Activated CD4-positive, alpha-beta T cell treated with anti-CD3 and anti-CD28 coated beads for 36 hours (primary cell): ENCODE measurements at regions not wholly inside any gene's neighbourhood (a gene's known extent, or its start where the extent isn't known, plus 50 kb on each side); places are given as distances from the start of the nearest gene placed in this dataset.
A peak's percentile ranks its signal among the peaks of the same experiment; 100 is the strongest.

ENCODE experiments used
- ATAC-seq: fragments of 200-7000 bp; cut with Tn5 transposase; one replicate; pipeline ENCODE4 v1.10.0; 2021; ENCODE audit warnings: mild to moderate bottlenecking, moderate library complexity
- CTCF ChIA-PET: fragments of 350-600 bp; sonication (Branson Sonifier 250); formaldehyde crosslinking; loops from one replicate; lab custom pipeline; 2021; ENCODE audit warnings: antibody characterized with exemption; lab: Charles Lee
- POLR2A ChIA-PET: fragments of 350-600 bp; sonication (Branson Sonifier 250); formaldehyde crosslinking; loops from one replicate; lab custom pipeline; 2021; ENCODE audit warnings: antibody characterized with exemption, inconsistent platforms; lab: Charles Lee
- DNase-seq: peaks from one replicate; pipeline ENCODE4 v3.0.0-alpha.2; 2020
- H3K27ac Mint-ChIP-seq: one replicate; pipeline ENCODE4 v1.8.0; 2021; ENCODE audit warnings: mixed read lengths
- H3K27me3 Mint-ChIP-seq: one replicate; pipeline ENCODE4 v1.8.0; 2021; ENCODE audit warnings: mixed read lengths
- H3K36me3 Mint-ChIP-seq: one replicate; pipeline ENCODE4 v1.8.0; 2021; ENCODE audit warnings: low read depth, mixed read lengths
- H3K4me1 Mint-ChIP-seq: one replicate; pipeline ENCODE4 v1.8.0; 2021; ENCODE audit warnings: mixed read lengths
- H3K4me3 Mint-ChIP-seq: one replicate; pipeline ENCODE4 v1.8.0; 2021; ENCODE audit warnings: mild to moderate bottlenecking, moderate library complexity, mixed read lengths
- H3K9me3 Mint-ChIP-seq: one replicate; pipeline ENCODE4 v1.8.0; 2021; ENCODE audit warnings: low read depth, mixed read lengths
- intact Hi-C, 2 experiments: fragments of 100-400 bp; cut with DNase I in 1 of 2; cut with micrococcal nuclease in 1 of 2; formaldehyde crosslinking; loops; one replicate each; pipeline versions ENCODE4 v1.14.2 to v1.15.1; 2022 to 2024; cut with DNase I, micrococcal nuclease

DNA sequence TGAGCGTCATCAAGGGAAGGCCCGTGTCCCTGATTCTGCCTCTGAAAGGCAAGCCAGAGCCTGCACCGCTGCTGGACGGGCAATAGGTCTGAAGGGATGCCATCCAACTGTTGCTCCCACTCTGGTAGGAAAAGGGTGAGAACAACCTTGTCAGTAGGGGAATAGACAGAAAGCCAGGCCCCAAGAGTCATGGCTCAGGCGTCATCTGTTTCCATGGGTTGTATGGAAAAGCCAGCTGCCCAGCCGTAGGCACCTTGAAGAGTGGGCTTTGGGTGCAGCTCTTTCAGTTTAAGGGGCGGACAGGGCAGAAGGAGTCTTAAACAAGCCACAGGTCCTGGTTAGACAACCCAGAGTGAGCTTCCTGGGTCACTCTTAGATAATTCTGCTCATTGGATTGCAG, 66.5 kb downstream of the RNF6 start:
- intact Hi-C loops = no loop called here
- Mint-ChIP-seq H3K36me3 (no peaks in the 10 kb centered on the region), H3K4me1 (no peaks in the 10 kb centered on the region), H3K9me3 (no peaks in the 10 kb centered on the region), H3K27me3 (peaks cover 2% of the 10 kb centered on the region), H3K27ac (no peak overlapping the region), H3K4me3 (no peak overlapping the region)
- no peak for ATAC-seq
- CTCF ChIA-PET = no interaction called here
- DNase-seq = no peak
- POLR2A ChIA-PET = no interaction called here

DNA sequence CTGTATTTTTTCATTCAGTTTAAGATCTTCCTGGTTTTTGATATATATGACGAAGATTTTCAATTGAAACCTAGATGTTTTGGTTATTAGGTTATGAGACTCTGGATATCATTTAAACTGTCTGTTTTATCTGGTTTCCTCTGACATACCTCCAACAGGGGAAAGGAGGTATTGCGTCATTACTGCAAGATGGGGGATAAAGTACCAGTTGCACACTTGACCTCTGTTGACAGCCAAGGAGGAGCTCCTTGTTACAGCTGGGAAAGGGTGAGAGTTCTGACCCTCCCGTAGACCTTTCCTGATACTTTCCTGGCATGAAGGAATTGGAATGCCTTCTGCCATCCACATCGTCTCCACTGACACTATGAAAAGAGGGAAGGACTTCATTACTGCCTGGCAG, 82.0 kb upstream of the SHISA2 start:
- intact Hi-C loops = loop anchor here in 1 of 2 experiments (2.0 kb wide), 1 partner anchor 565 kb away; no protein-coding TSS in a partner anchor
- peaks cover 1% of the 10 kb centered on the region for H3K9me3 Mint-ChIP-seq
- CTCF ChIA-PET = interaction anchor here (1.5 kb wide), 1 partner anchor 24 kb away, joined by 5 read pairs; no protein-coding TSS in a partner anchor
- POLR2A ChIA-PET = no interaction called here
- H3K27ac Mint-ChIP-seq = no peak overlapping the region
- H3K36me3 Mint-ChIP-seq = no peaks in the 10 kb centered on the region
- peaks cover 9% of the 10 kb centered on the region for H3K27me3 Mint-ChIP-seq
- no peak for DNase-seq
- ATAC-seq = no peak
- H3K4me1 Mint-ChIP-seq = no peaks in the 10 kb centered on the region
- no peak overlapping the region for H3K4me3 Mint-ChIP-seq

DNA sequence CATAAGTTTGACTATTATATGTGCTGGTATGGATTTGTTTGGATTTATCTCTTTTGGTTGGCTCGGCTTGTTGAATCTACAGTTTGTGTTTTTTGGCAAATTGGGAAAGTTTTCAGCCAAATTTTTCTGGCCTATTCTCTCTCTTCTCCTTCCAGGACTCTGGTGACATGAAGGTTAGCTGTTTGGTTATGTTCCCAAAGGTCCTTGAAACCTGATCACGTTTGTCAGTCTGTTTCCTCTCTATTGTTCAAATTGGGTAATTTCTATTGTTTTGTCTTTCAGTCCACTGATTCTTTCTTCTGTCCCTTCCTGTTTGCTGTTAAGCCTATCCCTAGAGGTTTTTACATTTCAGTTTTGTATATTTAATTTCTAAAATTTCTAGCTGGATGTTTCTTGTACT, 81.5 kb upstream of the SHISA2 start:
- ChIA-PET CTCF (interaction anchor here (0.8 to 1.5 kb wide), 2 partner anchors 25 to 50 kb away, joined by 3 to 5 read pairs; no protein-coding TSS in a partner anchor), POLR2A (no interaction called here)
- no peaks in the 10 kb centered on the region for H3K4me1 Mint-ChIP-seq
- no peak overlapping the region for H3K4me3 Mint-ChIP-seq
- intact Hi-C loops = loop anchor here in 1 of 2 experiments (2.0 kb wide), 1 partner anchor 566 kb away; no protein-coding TSS in a partner anchor
- ATAC-seq (no peak), DNase-seq (no peak)
- H3K27ac Mint-ChIP-seq = no peak overlapping the region
- no peaks in the 10 kb centered on the region for H3K36me3 Mint-ChIP-seq
- H3K27me3 Mint-ChIP-seq = peaks cover 9% of the 10 kb centered on the region
- H3K9me3 Mint-ChIP-seq = no peaks in the 10 kb centered on the region

DNA sequence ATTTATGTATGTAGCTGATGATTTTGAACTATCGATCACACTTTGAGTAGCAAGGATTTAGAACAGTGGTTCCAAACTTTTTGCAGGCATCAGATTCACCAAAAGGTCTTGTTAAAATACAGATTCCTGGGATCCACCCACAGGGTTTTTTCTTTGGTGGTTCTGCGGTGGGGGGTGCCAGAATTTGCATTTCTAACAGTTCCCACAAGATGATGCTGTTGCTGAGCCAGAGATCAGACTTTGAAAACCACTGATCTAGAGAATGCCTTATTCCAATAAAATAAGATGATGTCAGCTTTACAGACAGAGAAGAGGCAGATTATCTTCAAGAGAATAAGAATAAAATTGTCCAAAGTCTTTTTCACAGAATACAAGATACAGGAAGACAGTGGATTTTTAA, 80.9 kb upstream of the SHISA2 start:
- ATAC-seq = no peak
- Mint-ChIP-seq H3K9me3 (no peaks in the 10 kb centered on the region), H3K27me3 (peaks cover 7% of the 10 kb centered on the region), H3K36me3 (no peaks in the 10 kb centered on the region), H3K4me3 (no peak overlapping the region), H3K4me1 (no peaks in the 10 kb centered on the region), H3K27ac (no peak overlapping the region)
- CTCF ChIA-PET = interaction anchor here (0.8 to 1.5 kb wide), 4 partner anchors 25 to 386 kb away, joined by 3 to 5 read pairs (median 3); no protein-coding TSS in a partner anchor
- peak; percentile 6 for DNase-seq
- POLR2A ChIA-PET = interaction anchor here (0.6 kb wide), 1 partner anchor 384 kb away, joined by 3 read pairs; no protein-coding TSS in a partner anchor
- intact Hi-C loops = loop anchor here in 1 of 2 experiments (2.0 kb wide), 1 partner anchor 566 kb away; no protein-coding TSS in a partner anchor

DNA sequence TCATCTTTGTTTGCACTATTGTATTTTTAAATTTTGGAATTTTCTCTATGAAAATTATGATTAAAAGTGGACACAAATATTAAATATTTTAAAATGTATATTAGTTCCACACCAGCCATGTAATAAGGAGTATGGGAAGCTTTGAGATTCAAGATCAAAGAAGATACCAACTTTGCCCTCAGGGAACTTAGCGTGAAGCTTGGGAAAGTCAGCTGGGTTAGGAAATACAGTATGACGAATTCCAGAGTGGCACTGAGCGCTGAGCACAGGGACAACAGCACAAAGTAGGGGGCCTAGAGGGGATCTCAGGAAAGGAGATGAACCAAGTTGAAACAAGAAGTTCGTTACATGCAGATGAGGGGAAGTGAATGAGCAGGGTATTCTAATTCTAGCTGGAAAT, 76.9 kb upstream of the SHISA2 start:
- ATAC-seq = no peak
- ChIA-PET CTCF (interaction anchor here (0.8 kb wide), 1 partner anchor 9 kb away, joined by 3 read pairs; no protein-coding TSS in a partner anchor), POLR2A (no interaction called here)
- no peaks in the 10 kb centered on the region for H3K4me1 Mint-ChIP-seq
- no peak overlapping the region for H3K27ac Mint-ChIP-seq
- intact Hi-C loops = no loop called here
- no peaks in the 10 kb centered on the region for H3K36me3 Mint-ChIP-seq
- no peak for DNase-seq
- H3K4me3 Mint-ChIP-seq = no peak overlapping the region
- no peaks in the 10 kb centered on the region for H3K9me3 Mint-ChIP-seq
- peaks cover 3% of the 10 kb centered on the region for H3K27me3 Mint-ChIP-seq

DNA sequence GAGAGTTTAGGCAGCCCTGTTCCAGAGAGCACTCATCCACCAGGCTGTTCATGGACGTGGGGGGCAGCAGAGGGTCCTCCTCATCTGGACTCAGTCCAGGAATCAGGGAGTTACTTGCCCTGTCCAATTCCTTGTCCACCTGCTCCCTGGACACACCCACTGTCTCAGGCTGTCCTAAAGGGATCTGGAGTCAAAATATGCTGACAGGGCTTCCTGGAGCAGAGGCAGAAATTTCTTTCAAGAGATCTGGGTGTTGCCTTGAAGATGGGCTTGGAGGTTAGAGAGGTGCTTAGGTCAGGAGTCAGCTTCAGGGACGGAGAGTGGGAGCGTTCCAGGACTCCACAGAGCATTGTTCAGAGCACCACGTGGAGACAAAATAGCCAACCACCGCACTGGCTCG, 65.8 kb upstream of the SHISA2 start:
- Mint-ChIP-seq H3K4me3 (no peak overlapping the region), H3K27me3 (peaks cover 2% of the 10 kb centered on the region), H3K36me3 (no peaks in the 10 kb centered on the region), H3K27ac (no peak overlapping the region), H3K4me1 (no peaks in the 10 kb centered on the region), H3K9me3 (no peaks in the 10 kb centered on the region)
- intact Hi-C loops = no loop called here
- DNase-seq (no peak), ATAC-seq (no peak)
- ChIA-PET POLR2A (no interaction called here), CTCF (no interaction called here)

DNA sequence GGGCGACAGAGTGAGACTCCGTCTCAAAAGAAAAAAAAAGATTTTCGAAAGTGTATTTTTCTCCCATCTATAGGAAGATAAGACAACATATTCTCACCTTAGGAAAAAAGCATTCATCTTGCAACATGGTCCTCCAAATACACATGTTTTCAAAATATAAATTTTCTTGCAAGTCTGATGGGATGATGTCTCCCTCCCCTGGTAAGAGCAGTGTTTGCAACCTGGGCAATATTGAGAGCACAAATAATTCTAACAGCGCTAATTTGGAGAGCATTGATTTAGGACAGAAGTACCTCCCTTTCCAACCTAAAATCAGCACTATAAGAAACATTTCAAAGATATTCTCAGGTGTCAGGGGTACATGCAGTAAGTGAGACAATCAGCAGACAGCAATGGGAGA, 61.0 kb upstream of the SHISA2 start:
- Mint-ChIP-seq H3K27me3 (peaks cover 2% of the 10 kb centered on the region), H3K4me3 (no peak overlapping the region), H3K4me1 (no peaks in the 10 kb centered on the region), H3K27ac (no peak overlapping the region), H3K9me3 (no peaks in the 10 kb centered on the region), H3K36me3 (no peaks in the 10 kb centered on the region)
- CTCF ChIA-PET = no interaction called here
- no peak for ATAC-seq
- intact Hi-C loops = no loop called here
- no peak for DNase-seq
- POLR2A ChIA-PET = no interaction called here

DNA sequence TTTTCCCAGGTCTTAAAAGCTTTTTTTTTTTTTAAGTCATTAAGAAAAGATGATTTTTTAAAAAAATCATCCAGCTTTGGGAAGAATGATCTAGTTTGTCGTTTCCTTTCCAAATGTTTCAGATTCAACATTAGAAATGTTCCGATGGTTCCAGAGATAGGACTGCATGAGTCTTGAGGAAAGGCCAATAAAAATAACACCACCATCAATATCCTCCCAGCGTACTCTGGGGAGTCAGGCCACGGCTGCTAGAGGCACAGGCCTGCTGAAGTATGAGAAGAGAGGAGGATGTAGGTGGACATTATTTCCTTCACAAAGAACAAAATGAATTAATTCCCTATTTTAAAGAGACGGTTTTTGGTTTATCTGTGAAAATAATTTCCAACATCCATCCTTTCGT, 60.0 kb upstream of the SHISA2 start:
- Mint-ChIP-seq H3K4me1 (no peaks in the 10 kb centered on the region), H3K9me3 (no peaks in the 10 kb centered on the region), H3K36me3 (no peaks in the 10 kb centered on the region), H3K27me3 (peaks cover under 1% of the 10 kb centered on the region), H3K4me3 (no peak overlapping the region), H3K27ac (no peak overlapping the region)
- ChIA-PET CTCF (no interaction called here), POLR2A (interaction anchor here (0.6 kb wide), 1 partner anchor 19 kb away, joined by 4 read pairs; no protein-coding TSS in a partner anchor)
- DNase-seq = no peak
- intact Hi-C loops = no loop called here
- ATAC-seq = no peak
